ENCODE measurements at regions not wholly inside any gene's neighbourhood (a gene's known extent, or its start where the extent isn't known, plus 50 kb on each side); places are given as distances from the start of the nearest gene placed in this dataset.

DNA sequence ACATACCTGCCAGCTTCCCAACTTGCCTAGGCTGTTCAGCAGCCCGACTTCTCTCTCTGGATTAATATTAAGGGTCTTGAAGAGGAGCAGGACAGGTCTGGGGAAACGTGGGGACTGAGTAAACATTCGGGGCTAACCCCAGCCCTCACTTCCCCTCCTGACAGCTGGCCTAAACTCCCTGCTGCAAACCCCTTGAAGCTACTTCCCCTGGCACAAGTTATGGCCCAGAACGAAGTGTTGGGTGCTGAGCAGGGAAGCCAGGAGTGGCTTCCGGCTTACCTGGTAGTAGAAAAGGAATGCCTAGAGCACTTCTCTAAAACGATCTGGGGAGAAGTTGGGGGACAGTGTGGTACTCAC lies 200.0 kb downstream of the BCOR start:
- Histone ChIP-seq H2BK15ac (replicated peaks; ENCODE audit: low read depth) (no peak overlapping the region), H3K27me3 (ENCODE audit: insufficient read depth, low read length, poor library complexity) (no peaks in the 10 kb centered on the region), H2AK5ac (ENCODE audit: low read length) (no peak overlapping the region), H3K36me3 (ENCODE audit: control insufficient read depth, insufficient read depth, low read length) (no peaks in the 10 kb centered on the region), H4K8ac (ENCODE audit: low read depth, low read length) (no peak overlapping the region), H3K27ac (ENCODE audit: low read depth, low read length) (no peak overlapping the region), H2BK5ac (ENCODE audit: low read length) (no peak overlapping the region), H4K5ac (ENCODE audit: low read length) (no peak overlapping the region), H3K4me3 (ENCODE audit: low read length) (no peak overlapping the region), H3K4me2 (ENCODE audit: low read length) (no peak overlapping the region), H3K79me2 (ENCODE audit: control insufficient read depth, insufficient read depth, low read length) (no peaks in the 10 kb centered on the region), H3K56ac (ENCODE audit: low read length) (peak overlapping the region; percentile 34), H2BK120ac (ENCODE audit: low read depth, low read length) (no peak overlapping the region), H3K18ac (ENCODE audit: low read length) (no peak overlapping the region), H3K4me1 (ENCODE audit: control insufficient read depth, low read depth, low read length) (no peaks in the 10 kb centered on the region), H3K9ac (ENCODE audit: low read length) (no peak overlapping the region), H3K79me1 (ENCODE audit: low read length) (no peaks in the 10 kb centered on the region), H3K4ac (ENCODE audit: low read depth, low read length) (no peak overlapping the region), H3K23ac (ENCODE audit: low read length) (no peak overlapping the region)
- WGBS (ENCODE audit: extremely low coverage, insufficient coverage, low lambda C conversion rate) = no CpG with 5 or more reads among the region's 6 CpGs
- DNase-seq = no peak

DNA sequence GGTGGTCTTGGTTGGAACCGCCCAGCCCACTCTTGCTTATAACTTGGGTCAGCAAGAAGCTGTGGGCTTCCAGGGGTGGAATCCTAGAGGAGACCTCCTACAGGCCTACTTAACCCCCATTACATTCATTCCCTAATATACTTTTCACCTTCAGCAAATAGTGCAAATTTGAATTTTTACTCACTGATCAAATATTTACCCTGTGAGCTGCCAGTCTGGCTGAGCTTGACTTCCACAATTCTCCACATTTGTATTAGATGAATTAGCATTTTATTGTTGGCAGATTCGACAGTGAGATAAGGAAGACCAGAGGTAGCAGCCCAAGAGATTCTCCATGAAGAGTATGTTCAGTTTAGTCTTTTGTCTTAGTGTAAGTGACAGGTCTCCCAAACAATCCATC lies 199.6 kb downstream of the BCOR start:
- Histone ChIP-seq H3K36me3 (ENCODE audit: control insufficient read depth, insufficient read depth, low read length) (no peaks in the 10 kb centered on the region), H3K27me3 (ENCODE audit: insufficient read depth, low read length, poor library complexity) (no peaks in the 10 kb centered on the region), H4K8ac (ENCODE audit: low read depth, low read length) (no peak overlapping the region), H2BK120ac (ENCODE audit: low read depth, low read length) (no peak overlapping the region), H3K9ac (ENCODE audit: low read length) (no peak overlapping the region), H3K27ac (ENCODE audit: low read depth, low read length) (no peak overlapping the region), H3K18ac (ENCODE audit: low read length) (no peak overlapping the region), H3K56ac (ENCODE audit: low read length) (no peak overlapping the region), H3K4me3 (ENCODE audit: low read length) (no peak overlapping the region), H2BK15ac (replicated peaks; ENCODE audit: low read depth) (no peak overlapping the region), H2AK5ac (ENCODE audit: low read length) (no peak overlapping the region), H3K79me2 (ENCODE audit: control insufficient read depth, insufficient read depth, low read length) (no peaks in the 10 kb centered on the region), H3K4ac (ENCODE audit: low read depth, low read length) (no peak overlapping the region), H3K4me1 (ENCODE audit: control insufficient read depth, low read depth, low read length) (no peaks in the 10 kb centered on the region), H3K79me1 (ENCODE audit: low read length) (no peaks in the 10 kb centered on the region), H3K23ac (ENCODE audit: low read length) (no peak overlapping the region), H3K4me2 (ENCODE audit: low read length) (no peak overlapping the region), H2BK5ac (ENCODE audit: low read length) (no peak overlapping the region), H4K5ac (ENCODE audit: low read length) (no peak overlapping the region)
- DNase-seq = no peak
- no CpG with 5 or more reads among the region's 2 CpGs for WGBS (ENCODE audit: extremely low coverage, insufficient coverage, low lambda C conversion rate)

DNA sequence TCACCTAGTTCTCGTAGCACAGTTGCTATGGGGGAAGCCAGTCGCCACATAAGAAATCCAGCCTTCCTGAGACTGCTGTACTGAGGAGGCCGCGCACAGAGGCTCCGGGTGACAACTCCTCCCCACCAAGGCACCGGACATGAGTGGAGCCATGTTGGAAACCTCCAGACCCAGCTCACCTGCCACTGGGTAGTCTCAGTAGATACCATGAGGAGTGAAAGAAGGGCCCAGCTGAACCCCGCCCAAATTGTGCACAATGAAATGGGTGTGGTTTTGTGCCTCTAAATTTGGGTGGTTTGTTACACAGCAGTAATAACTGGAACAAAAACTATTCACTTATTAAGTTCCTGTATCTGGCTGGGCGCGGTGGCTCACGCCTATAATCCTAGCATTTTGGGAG lies 198.7 kb downstream of the BCOR start:
- Histone ChIP-seq H3K4me1 (ENCODE audit: control insufficient read depth, low read depth, low read length) (no peaks in the 10 kb centered on the region), H2AK5ac (ENCODE audit: low read length) (no peak overlapping the region), H2BK5ac (ENCODE audit: low read length) (no peak overlapping the region), H2BK120ac (ENCODE audit: low read depth, low read length) (no peak overlapping the region), H3K9ac (ENCODE audit: low read length) (no peak overlapping the region), H3K4me3 (ENCODE audit: low read length) (no peak overlapping the region), H3K18ac (ENCODE audit: low read length) (no peak overlapping the region), H3K56ac (ENCODE audit: low read length) (no peak overlapping the region), H3K23ac (ENCODE audit: low read length) (no peak overlapping the region), H3K36me3 (ENCODE audit: control insufficient read depth, insufficient read depth, low read length) (no peaks in the 10 kb centered on the region), H4K5ac (ENCODE audit: low read length) (no peak overlapping the region), H3K4ac (ENCODE audit: low read depth, low read length) (no peak overlapping the region), H3K4me2 (ENCODE audit: low read length) (no peak overlapping the region), H2BK15ac (replicated peaks; ENCODE audit: low read depth) (no peak overlapping the region), H3K79me1 (ENCODE audit: low read length) (no peaks in the 10 kb centered on the region), H4K8ac (ENCODE audit: low read depth, low read length) (no peak overlapping the region), H3K79me2 (ENCODE audit: control insufficient read depth, insufficient read depth, low read length) (no peaks in the 10 kb centered on the region), H3K27me3 (ENCODE audit: insufficient read depth, low read length, poor library complexity) (no peaks in the 10 kb centered on the region), H3K27ac (ENCODE audit: low read depth, low read length) (no peak overlapping the region)
- WGBS (ENCODE audit: extremely low coverage, insufficient coverage, low lambda C conversion rate) = no CpG with 5 or more reads among the region's 10 CpGs
- DNase-seq = no peak

DNA sequence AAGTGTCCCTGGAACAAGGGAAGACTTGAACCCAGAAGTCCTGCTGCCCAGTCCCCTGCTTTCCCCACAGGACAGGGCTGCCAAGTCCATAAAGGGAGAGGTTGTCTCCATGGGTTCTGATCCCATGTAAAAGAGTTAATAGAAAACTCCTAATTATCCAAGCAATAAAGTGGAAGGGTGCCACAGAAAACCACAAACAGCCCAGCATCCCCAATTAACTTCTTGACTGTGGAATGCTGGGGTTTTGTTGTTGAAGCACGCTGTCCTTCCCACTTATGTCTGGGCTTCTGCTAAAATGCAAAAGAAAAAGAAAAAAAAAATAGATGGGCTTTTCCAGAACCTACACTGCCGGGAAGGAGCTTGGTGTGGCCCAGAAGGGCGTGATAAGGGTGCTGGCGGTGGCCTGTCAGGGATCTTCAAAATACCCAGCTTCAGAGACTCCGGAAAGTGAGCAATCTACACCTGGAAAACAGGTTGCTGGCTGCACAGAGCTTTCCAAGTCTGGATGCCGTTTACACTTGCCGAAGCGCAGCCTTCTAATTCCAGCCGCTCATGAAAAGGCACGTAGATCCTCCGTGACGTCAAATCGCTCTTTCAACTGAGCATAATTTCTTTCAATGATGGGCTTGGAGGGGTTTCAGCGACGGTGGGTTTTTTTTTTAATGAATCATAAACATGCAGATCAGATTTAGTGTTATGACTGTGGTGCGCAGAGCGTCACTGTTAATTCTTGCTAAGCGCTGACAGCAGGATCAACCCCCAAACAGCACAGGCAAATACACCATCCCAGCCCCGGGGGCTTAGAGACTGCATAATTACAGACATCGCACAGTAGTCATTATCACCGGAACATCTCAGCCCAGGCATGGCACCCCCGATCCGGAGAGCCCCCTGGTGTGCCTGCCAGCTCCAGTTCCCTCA lies 197.6 kb downstream of the BCOR start:
- H3K4me3 ChIP-seq (ENCODE audit: low read length) = no peak overlapping the region

DNA sequence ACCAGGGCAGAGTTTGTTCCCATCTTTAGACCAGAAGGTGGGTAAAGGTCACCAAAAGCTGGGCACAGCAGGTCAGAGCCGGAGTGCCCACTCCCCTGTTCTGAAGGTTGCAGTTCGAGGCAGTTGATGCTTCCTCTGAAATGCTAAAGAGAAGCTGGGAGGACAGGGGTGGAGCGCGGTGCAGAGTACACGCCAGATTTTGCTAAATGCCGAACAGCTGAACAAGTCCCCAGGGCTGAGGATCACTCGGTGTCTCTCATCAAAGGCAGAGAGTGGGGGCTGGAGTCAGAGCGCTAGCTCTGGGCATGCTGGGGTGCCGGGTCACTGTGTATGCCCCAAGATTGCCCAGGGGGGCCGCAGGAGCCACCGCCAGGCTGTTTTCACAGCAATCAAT lies 197.0 kb downstream of the BCOR start:
- no peak for DNase-seq
- H3K27me3 ChIP-seq (ENCODE audit: insufficient read depth, low read length, poor library complexity) = no peaks in the 10 kb centered on the region
- H3K4me1 ChIP-seq (ENCODE audit: control insufficient read depth, low read depth, low read length) = no peaks in the 10 kb centered on the region
- no peaks in the 10 kb centered on the region for H3K79me2 ChIP-seq (ENCODE audit: control insufficient read depth, insufficient read depth, low read length)
- H3K27ac ChIP-seq (ENCODE audit: low read depth, low read length) = no peak overlapping the region
- peak overlapping the region; percentile 22 for H3K18ac ChIP-seq (ENCODE audit: low read length)
- H2BK120ac ChIP-seq (ENCODE audit: low read depth, low read length) = no peak overlapping the region
- H3K79me1 ChIP-seq (ENCODE audit: low read length) = no peaks in the 10 kb centered on the region
- no peak overlapping the region for H3K23ac ChIP-seq (ENCODE audit: low read length)
- no peak overlapping the region for H3K4ac ChIP-seq (ENCODE audit: low read depth, low read length)
- no peak overlapping the region for H3K9ac ChIP-seq (ENCODE audit: low read length)
- H3K56ac ChIP-seq (ENCODE audit: low read length) = peak overlapping the region; percentile 6
- WGBS (ENCODE audit: extremely low coverage, insufficient coverage, low lambda C conversion rate) = no CpG with 5 or more reads among the region's 11 CpGs
- H3K4me2 ChIP-seq (ENCODE audit: low read length) = no peak overlapping the region
- no peak overlapping the region for H2AK5ac ChIP-seq (ENCODE audit: low read length)
- no peak overlapping the region for H4K5ac ChIP-seq (ENCODE audit: low read length)
- H2BK5ac ChIP-seq (ENCODE audit: low read length) = no peak overlapping the region
- no peak overlapping the region for H3K4me3 ChIP-seq (ENCODE audit: low read length)
- no peak overlapping the region for H2BK15ac ChIP-seq (replicated peaks; ENCODE audit: low read depth)
- no peaks in the 10 kb centered on the region for H3K36me3 ChIP-seq (ENCODE audit: control insufficient read depth, insufficient read depth, low read length)
- H4K8ac ChIP-seq (ENCODE audit: low read depth, low read length) = no peak overlapping the region

More for the DNA sequence above, 197.6 kb downstream of the BCOR start:
- H3K79me1 ChIP-seq (ENCODE audit: low read length) = no peaks in the 10 kb centered on the region
- H4K5ac ChIP-seq (ENCODE audit: low read length) = no peak overlapping the region
- no peak overlapping the region for H3K9ac ChIP-seq (ENCODE audit: low read length)
- H2BK5ac ChIP-seq (ENCODE audit: low read length) = no peak overlapping the region
- no peak overlapping the region for H4K8ac ChIP-seq (ENCODE audit: low read depth, low read length)
- no peak overlapping the region for H2BK120ac ChIP-seq (ENCODE audit: low read depth, low read length)
- H2AK5ac ChIP-seq (ENCODE audit: low read length) = no peak overlapping the region
- no peak overlapping the region for H3K56ac ChIP-seq (ENCODE audit: low read length)
- DNase-seq = no peak
- no peak overlapping the region for H3K4me2 ChIP-seq (ENCODE audit: low read length)
- WGBS (ENCODE audit: extremely low coverage, insufficient coverage, low lambda C conversion rate) = no CpG with 5 or more reads among the region's 23 CpGs
- no peaks in the 10 kb centered on the region for H3K4me1 ChIP-seq (ENCODE audit: control insufficient read depth, low read depth, low read length)
- peak overlapping the region; percentile 29 for H3K18ac ChIP-seq (ENCODE audit: low read length)
- no peak overlapping the region for H2BK15ac ChIP-seq (replicated peaks; ENCODE audit: low read depth)
- H3K79me2 ChIP-seq (ENCODE audit: control insufficient read depth, insufficient read depth, low read length) = no peaks in the 10 kb centered on the region
- H3K23ac ChIP-seq (ENCODE audit: low read length) = no peak overlapping the region
- no peak overlapping the region for H3K27ac ChIP-seq (ENCODE audit: low read depth, low read length)
- no peaks in the 10 kb centered on the region for H3K27me3 ChIP-seq (ENCODE audit: insufficient read depth, low read length, poor library complexity)
- H3K36me3 ChIP-seq (ENCODE audit: control insufficient read depth, insufficient read depth, low read length) = no peaks in the 10 kb centered on the region
- no peak overlapping the region for H3K4ac ChIP-seq (ENCODE audit: low read depth, low read length)

DNA sequence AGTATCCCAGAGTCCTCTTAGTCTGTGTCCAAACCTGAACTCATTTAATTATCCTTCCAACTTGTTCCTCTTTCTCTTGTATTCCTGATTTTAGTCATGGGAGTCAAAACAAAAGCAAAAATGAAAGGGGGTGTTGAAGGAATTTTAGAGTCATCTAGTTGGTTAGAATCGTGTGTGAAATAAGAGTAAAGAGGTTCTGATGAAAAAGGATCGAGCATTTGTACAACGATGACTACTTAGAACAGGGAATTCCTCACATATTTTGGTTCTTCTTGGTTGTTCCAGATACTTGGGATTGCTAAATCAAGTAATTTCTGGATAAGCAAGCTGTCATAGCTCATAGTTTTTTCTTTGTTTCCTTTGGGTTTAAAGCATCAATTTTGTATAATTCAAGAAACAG lies 194.4 kb downstream of the BCOR start:
- no peak overlapping the region for H3K27ac ChIP-seq (ENCODE audit: low read depth, low read length)
- no peaks in the 10 kb centered on the region for H3K79me2 ChIP-seq (ENCODE audit: control insufficient read depth, insufficient read depth, low read length)
- no peak overlapping the region for H4K8ac ChIP-seq (ENCODE audit: low read depth, low read length)
- H2BK120ac ChIP-seq (ENCODE audit: low read depth, low read length) = no peak overlapping the region
- H3K4me1 ChIP-seq (ENCODE audit: control insufficient read depth, low read depth, low read length) = no peaks in the 10 kb centered on the region
- no peak overlapping the region for H3K56ac ChIP-seq (ENCODE audit: low read length)
- H3K4ac ChIP-seq (ENCODE audit: low read depth, low read length) = no peak overlapping the region
- no peak overlapping the region for H3K9ac ChIP-seq (ENCODE audit: low read length)
- no peak for DNase-seq
- no peak overlapping the region for H2BK5ac ChIP-seq (ENCODE audit: low read length)
- H3K27me3 ChIP-seq (ENCODE audit: insufficient read depth, low read length, poor library complexity) = no peaks in the 10 kb centered on the region
- no peak overlapping the region for H2BK15ac ChIP-seq (replicated peaks; ENCODE audit: low read depth)
- no peak overlapping the region for H4K5ac ChIP-seq (ENCODE audit: low read length)
- H2AK5ac ChIP-seq (ENCODE audit: low read length) = no peak overlapping the region
- H3K4me3 ChIP-seq (ENCODE audit: low read length) = no peak overlapping the region
- H3K23ac ChIP-seq (ENCODE audit: low read length) = no peak overlapping the region
- no peak overlapping the region for H3K18ac ChIP-seq (ENCODE audit: low read length)
- no peaks in the 10 kb centered on the region for H3K36me3 ChIP-seq (ENCODE audit: control insufficient read depth, insufficient read depth, low read length)
- no peaks in the 10 kb centered on the region for H3K79me1 ChIP-seq (ENCODE audit: low read length)
- WGBS (ENCODE audit: extremely low coverage, insufficient coverage, low lambda C conversion rate) = 100% methylated on average over 2 of the region's 3 CpGs
- no peak overlapping the region for H3K4me2 ChIP-seq (ENCODE audit: low read length)
